Ectodermal cell (in vitro differentiated cells): ENCODE measurements at regions not wholly inside any gene's neighbourhood (a gene's known extent, or its start where the extent isn't known, plus 50 kb on each side); places are given as distances from the start of the nearest gene placed in this dataset.

Experiments used
- H3K27ac ChIP-seq: 2 replicates; pipeline ENCODE4 v1.7.0; 2013; ENCODE audit warnings: mild to moderate bottlenecking, low read depth, low read length; ENCODE audit not compliant: insufficient read depth, poor library complexity, severe bottlenecking
- H3K27me3 ChIP-seq: 2 replicates; pipeline ENCODE4 v1.7.0; 2013; ENCODE audit warnings: mild to moderate bottlenecking, low read length; ENCODE audit not compliant: insufficient read depth, control insufficient read depth, poor library complexity, severe bottlenecking
- H3K36me3 ChIP-seq: one replicate; pipeline ENCODE4 v1.7.0; 2013; ENCODE audit warnings: low read length; ENCODE audit not compliant: control insufficient read depth, insufficient read depth
- H3K4me1 ChIP-seq: one replicate; pipeline ENCODE4 v1.7.0; 2013; ENCODE audit warnings: low read length; ENCODE audit not compliant: control insufficient read depth, insufficient read depth
- H3K4me3 ChIP-seq: 2 replicates; pipeline ENCODE4 v1.7.0; 2013; ENCODE audit warnings: low read depth, low read length, control low read depth; ENCODE audit not compliant: insufficient read depth
- H3K9me3 ChIP-seq: 2 replicates; pipeline ENCODE4 v1.7.0; 2013; ENCODE audit warnings: mild to moderate bottlenecking, low read length, moderate library complexity; ENCODE audit not compliant: control insufficient read depth
- WGBS, 2 experiments: methylation state at CpG; one replicate each; pipeline ENCODE4 v1.1.7; 2013; ENCODE audit warnings: missing lambda C conversion rate in 2 of 2; 5-methylcytosine and 5-hydroxymethylcytosine counted together

DNA sequence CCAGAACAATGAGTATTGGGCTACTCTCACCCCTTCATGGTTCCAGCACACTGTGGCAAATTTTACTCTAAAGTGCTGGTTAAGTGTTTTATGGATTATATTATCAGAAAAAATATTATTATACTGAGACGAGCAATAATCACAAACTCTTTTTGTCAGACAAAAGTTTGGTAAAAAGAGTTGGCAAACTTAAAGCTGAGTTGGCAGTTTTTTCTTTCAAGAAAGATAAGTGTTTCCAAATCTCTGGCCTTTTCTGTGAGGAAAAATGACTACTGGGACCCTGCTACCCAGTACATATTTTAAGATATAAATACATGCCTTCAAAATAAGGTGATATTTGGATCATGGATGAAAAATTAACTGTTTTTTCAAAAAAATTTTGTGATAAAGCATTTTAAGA, 471.5 kb upstream of the IL12A start:
- no peaks in the 10 kb centered on the region for H3K9me3 ChIP-seq

DNA sequence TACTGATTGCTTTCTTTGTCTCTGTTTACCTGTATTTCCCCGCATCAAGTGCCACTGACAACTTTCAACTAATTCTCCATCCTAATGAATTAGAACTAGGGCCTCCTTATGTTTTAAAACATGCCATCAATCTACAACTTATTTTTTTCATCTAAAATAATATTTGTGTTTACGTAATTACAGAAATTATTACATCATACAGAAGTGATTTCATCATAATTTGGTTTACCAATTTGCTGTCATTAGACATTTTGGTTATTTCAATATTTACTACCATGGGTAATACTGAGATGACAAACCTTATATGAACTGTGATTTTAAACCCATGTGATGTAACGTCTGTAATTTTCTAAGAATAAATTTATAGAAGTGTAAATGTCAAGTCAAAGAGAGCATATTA, 468.0 kb upstream of the IL12A start:
- Histone ChIP-seq H3K36me3 (no peaks in the 10 kb centered on the region), H3K27me3 (no peaks in the 10 kb centered on the region), H3K4me3 (no peak overlapping the region), H3K9me3 (no peaks in the 10 kb centered on the region), H3K27ac (no peak overlapping the region), H3K4me1 (no peaks in the 10 kb centered on the region)
- WGBS, 2 experiments, result 95 to 96% methylated on average over 1 to 2 of the region's 3 CpGs

More for the DNA sequence above, 471.5 kb upstream of the IL12A start:
- no peak overlapping the region for H3K27ac ChIP-seq
- WGBS, 2 experiments, result 100% methylated on average over 1 of the region's 1 CpG; no CpG with 5 or more reads in 1 of the 2 experiments
- no peak overlapping the region for H3K4me3 ChIP-seq
- no peaks in the 10 kb centered on the region for H3K4me1 ChIP-seq
- H3K27me3 ChIP-seq, result no peaks in the 10 kb centered on the region
- no peaks in the 10 kb centered on the region for H3K36me3 ChIP-seq

DNA sequence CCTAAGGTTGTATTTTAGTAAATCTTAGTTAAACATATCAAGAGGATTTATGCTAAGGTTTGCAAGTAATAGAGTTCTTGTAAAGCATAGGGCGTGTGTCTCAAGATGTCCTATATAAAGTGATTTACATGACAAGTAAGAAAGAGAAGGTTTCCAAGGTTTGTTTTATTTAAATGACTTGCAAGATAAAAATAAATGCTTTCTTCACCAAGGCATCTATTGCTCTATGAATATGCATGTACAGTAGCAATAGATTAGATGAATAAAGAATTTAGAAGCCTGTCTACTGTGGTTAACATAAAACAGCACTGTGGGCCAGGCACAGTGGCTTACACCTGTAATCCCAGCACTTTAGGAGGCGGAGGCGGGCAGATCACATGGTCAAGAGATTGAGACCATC, 466.4 kb upstream of the IL12A start:
- WGBS, 2 experiments, result 87 to 98% methylated on average over 3 of the region's 3 CpGs
- Histone ChIP-seq H3K4me1 (no peaks in the 10 kb centered on the region), H3K9me3 (no peaks in the 10 kb centered on the region), H3K36me3 (no peaks in the 10 kb centered on the region), H3K27me3 (no peaks in the 10 kb centered on the region), H3K27ac (no peak overlapping the region), H3K4me3 (no peak overlapping the region)

DNA sequence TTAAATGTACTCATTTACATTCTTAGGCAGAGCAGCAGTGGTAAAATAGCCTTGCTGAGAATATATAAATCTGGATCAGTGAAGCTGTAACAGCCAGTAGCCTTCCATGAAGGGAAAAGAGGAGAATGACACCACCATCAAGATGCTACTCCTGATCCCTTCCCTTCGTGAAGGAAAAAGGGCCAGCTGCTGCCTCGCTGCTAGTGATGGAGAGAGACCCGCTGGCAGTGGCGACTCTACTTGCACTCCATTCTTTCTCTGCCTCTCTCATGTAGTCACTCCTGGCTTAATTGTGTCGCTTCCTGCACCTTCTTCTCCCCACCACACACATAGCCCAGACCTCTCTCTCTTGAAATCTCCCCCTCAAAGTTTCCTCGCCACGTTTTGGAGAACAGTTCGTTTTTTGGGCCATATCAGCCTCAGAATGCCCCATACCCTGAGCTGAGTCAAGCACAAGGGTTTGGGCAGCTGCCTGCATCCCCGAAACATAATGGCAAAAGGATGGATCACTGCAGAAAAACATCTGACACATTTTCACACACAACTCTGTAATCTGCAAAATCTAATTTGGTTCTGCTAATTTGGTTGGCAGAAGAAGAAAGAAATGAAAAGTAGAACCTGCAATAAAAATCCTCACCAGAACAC, 460.3 kb upstream of the IL12A start:
- H3K36me3 ChIP-seq, result no peaks in the 10 kb centered on the region
- H3K27ac ChIP-seq, result no peak overlapping the region
- H3K4me3 ChIP-seq, result no peak overlapping the region
- H3K4me1 ChIP-seq, result no peaks in the 10 kb centered on the region
- 78 to 88% methylated on average over 8 to 9 of the region's 9 CpGs for WGBS, 2 experiments
- H3K27me3 ChIP-seq, result no peaks in the 10 kb centered on the region
- H3K9me3 ChIP-seq, result no peaks in the 10 kb centered on the region

DNA sequence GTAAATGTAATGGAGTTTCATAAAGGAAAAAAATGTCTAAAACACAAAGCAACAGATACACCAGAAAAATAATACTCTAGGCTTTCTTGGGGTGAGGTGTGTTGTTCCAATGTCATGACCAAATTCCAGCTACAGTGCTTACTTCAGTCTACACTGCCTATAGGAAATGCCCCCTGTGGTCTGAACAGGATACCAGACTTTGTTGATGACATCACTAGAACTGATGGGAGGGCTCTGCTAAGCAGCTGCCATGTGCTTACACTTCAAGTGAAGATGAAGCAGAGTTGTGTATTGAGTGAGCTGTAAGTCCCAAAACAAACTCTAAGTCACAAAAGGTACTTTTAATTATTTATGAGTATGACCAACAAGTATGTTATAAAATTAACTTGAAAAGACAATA, 456.1 kb upstream of the IL12A start:
- Histone ChIP-seq H3K27me3 (no peaks in the 10 kb centered on the region), H3K36me3 (no peaks in the 10 kb centered on the region), H3K4me1 (no peaks in the 10 kb centered on the region), H3K4me3 (no peak overlapping the region), H3K9me3 (no peaks in the 10 kb centered on the region), H3K27ac (no peak overlapping the region)

DNA sequence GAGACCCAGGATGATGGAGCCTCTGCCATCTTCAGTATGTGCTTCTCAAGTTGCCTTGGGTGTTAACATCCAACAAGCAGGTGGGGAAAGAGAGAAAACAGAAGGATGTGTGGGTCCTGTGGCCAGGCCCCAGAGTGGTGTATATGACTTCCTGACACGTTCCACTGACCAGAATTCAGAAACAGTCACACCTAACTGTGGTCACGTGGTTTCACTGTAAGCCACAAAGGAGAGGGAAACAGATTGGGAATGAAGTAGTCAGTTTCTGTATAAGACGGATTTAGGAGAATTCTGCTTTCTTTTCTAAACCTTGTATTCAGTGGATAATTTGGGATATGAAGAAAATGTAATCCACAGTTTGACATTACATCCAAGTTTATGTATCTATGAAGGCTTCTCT, 454.1 kb upstream of the IL12A start:
- no peaks in the 10 kb centered on the region for H3K4me1 ChIP-seq
- H3K9me3 ChIP-seq, result no peaks in the 10 kb centered on the region
- no peaks in the 10 kb centered on the region for H3K27me3 ChIP-seq
- no peak overlapping the region for H3K4me3 ChIP-seq
- no peaks in the 10 kb centered on the region for H3K36me3 ChIP-seq
- H3K27ac ChIP-seq, result no peak overlapping the region
- WGBS, 2 experiments, result 85 to 92% methylated on average over 3 of the region's 3 CpGs

DNA sequence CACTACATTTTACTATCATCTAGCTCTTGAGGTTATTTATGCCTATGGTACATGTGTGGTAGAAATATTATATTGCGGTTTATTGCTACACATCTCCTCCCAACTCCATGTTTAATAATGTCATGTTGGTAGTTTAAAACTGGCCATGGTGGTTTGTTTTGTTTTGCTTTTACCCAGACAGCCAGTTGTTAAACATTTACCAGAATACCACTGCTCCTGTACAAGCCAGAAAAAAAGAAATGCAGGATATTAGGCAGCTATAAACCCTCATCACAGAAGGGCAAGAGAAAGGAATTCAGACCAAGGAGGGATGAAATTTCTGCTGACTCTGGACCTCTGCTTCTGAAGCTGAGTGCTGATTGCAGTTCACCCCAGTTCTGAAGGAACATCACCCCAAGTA, 451.8 kb upstream of the IL12A start:
- H3K27ac ChIP-seq, result no peak overlapping the region
- H3K4me3 ChIP-seq, result no peak overlapping the region
- no peaks in the 10 kb centered on the region for H3K9me3 ChIP-seq
- no peaks in the 10 kb centered on the region for H3K36me3 ChIP-seq
- WGBS, 2 experiments, result no CpG with 5 or more reads among the region's 1 CpG
- no peaks in the 10 kb centered on the region for H3K4me1 ChIP-seq
- no peaks in the 10 kb centered on the region for H3K27me3 ChIP-seq

DNA sequence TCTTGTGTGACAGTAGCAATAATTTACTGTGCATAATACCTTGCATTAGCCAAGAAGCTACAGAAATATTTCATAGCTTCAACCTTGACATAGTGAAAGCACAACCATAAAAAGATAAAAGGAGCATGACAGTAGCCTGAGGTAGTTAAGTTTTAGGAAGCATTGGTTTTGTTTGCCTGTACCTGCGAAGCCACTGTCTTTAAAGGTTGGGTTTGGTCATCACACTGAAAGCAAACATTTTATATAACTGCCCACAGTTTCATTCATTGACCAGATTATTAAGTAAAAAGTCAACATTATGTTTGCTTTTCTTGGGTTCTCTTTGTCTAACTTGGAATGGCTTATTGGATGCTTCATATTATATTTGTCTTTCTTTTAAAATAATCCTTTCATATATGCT, 450.1 kb upstream of the IL12A start:
- 82 to 100% methylated on average over 1 of the region's 1 CpG for WGBS, 2 experiments
- Histone ChIP-seq H3K4me1 (no peaks in the 10 kb centered on the region), H3K36me3 (no peaks in the 10 kb centered on the region), H3K4me3 (no peak overlapping the region), H3K27ac (no peak overlapping the region), H3K9me3 (no peaks in the 10 kb centered on the region), H3K27me3 (no peaks in the 10 kb centered on the region)

DNA sequence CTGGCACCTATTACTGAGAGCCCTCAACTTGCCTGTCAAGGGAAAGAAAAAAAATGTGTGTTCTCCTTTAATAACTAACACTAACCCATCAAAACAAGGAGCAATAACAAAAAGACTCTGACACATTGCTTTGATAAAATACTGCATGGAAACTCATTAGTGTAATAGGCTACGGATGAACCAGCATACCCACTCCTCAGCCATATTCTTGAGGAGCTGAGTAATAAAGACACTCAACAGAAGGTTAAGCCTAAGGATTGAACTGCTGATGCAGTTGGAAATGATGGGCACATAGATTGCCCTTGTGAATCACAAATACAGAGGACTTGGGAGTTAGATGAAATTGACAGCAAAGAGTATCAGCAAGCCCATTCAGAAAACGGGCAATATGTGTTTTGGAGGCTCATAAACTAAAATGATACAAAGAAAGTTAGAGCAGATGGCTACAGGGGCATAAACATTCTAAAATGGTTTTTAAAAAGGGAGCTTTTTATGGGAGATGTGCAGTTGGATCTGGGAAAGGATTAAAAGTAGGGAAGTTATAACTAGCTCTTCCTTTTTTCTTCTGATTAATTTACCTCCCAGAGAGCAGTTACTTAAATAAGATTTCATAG, 447.6 kb upstream of the IL12A start:
- Histone ChIP-seq H3K4me1 (no peaks in the 10 kb centered on the region), H3K9me3 (no peaks in the 10 kb centered on the region), H3K36me3 (no peaks in the 10 kb centered on the region), H3K4me3 (no peak overlapping the region), H3K27me3 (no peaks in the 10 kb centered on the region), H3K27ac (no peak overlapping the region)
- 92 to 93% methylated on average over 2 of the region's 2 CpGs for WGBS, 2 experiments

DNA sequence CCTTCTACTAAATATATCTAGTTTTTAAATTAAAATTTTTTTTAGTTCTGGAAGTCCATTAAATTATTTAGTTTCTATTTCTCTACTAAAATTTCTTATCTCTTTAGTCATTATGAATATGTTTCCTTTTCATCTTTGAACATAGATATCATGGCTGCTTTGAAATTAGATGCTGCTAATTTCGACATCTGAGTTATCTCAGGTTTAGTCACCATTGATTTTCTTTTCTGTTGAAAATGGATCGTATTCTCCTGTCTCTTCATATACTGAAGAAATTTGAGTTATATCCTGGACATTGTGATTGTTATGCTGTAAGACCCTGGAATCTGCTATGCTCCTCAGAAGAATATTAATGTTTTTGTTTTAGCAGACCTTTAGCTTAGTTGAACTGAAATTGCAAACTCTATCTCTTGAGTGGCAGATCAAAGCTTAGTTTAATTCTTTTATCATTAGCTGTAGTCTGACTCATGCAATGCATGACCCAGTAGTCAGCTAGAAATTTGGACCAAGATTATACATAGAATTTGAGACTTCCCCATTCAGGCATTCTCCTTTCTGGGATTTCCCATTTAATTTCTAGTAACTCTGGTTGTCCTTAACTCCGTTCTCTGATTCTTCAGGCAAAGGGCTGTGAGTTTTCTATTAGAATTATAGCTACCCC, 439.8 kb upstream of the IL12A start:
- Histone ChIP-seq H3K4me1 (no peaks in the 10 kb centered on the region), H3K4me3 (no peak overlapping the region), H3K27me3 (no peaks in the 10 kb centered on the region), H3K9me3 (no peaks in the 10 kb centered on the region), H3K27ac (no peak overlapping the region), H3K36me3 (no peaks in the 10 kb centered on the region)
- WGBS, 2 experiments, result 92 to 100% methylated on average over 2 to 3 of the region's 3 CpGs
